Stimulated activated CD4-positive, alpha-beta T cell treated with anti-CD3 and anti-CD28 coated beads, Interleukin-12 subunit alpha, Interleukin-12 subunit beta, amount 100 ng/mL, for 4 hours (primary cell): ENCODE measurements at regions not wholly inside any gene's neighbourhood (a gene's known extent, or its start where the extent isn't known, plus 50 kb on each side); places are given as distances from the start of the nearest gene placed in this dataset.
"Not testable (repeated sequence)": the region's sequence is repeated elsewhere in the genome, so short reads cannot be mapped to it uniquely, and the experiment has no call there.

Experiments used
- DNase-seq: peaks from one replicate; pipeline ENCODE4 v3.0.0-alpha.2; 2020

DNA sequence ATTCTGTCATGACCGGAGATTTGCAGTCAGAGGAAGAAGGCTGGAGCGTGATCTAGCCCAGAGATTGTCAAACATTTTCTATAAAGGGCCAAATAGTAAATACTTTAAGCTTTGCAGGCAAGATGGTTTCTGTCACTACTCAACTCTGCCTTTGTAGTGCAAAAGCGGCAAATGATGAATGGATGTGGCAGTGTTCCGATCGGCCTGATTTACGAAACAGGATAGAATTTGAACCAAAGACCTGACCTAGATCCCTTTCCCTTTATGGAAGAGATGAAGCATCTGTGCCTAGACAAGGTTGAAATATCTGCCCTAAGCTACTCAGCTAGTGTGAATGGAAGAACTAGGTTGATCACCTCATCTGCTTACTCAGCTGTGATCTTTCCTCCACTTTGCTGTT is 209.5 kb downstream of the YTHDC2 start:
- DNase-seq = no peak

DNA sequence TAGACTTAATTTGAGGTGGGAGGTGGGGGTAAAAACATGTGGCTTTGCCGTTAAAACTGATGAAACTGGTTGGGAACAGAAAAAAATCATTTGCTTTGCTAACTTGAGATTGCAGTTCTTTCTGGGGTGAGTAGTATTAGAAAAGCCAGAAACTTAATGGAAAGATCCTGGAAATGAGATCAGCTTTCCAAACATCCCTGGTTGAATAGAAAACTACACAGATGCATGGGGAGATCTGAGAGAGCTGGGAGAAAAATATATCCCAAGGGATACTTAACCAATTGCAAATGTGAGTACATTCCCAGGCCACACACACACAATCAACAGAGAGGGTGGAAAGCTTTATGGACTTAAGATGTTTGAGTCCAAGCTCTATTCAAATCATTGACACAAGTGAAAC is 222.3 kb downstream of the YTHDC2 start:
- DNase-seq = no peak

DNA sequence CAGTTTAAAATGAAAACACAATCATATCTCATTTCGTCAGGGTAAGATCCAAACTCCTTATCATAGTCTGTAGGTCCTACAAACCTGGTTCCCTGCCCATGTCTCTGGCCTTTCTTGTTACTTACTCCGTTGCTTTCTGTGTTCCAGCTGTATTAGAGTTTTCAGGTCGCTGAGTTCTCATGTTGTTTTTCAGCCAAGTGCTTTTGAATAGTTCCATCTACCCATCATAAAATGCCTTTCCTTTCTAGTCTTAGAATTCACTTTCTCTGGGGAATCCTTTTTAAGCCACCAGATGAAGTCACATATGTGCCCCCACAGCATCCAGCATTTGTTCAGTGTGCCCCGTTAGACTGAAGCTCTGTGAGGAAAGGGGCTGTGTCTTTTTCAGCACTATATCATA is 228.7 kb downstream of the YTHDC2 start:
- DNase-seq = no peak

DNA sequence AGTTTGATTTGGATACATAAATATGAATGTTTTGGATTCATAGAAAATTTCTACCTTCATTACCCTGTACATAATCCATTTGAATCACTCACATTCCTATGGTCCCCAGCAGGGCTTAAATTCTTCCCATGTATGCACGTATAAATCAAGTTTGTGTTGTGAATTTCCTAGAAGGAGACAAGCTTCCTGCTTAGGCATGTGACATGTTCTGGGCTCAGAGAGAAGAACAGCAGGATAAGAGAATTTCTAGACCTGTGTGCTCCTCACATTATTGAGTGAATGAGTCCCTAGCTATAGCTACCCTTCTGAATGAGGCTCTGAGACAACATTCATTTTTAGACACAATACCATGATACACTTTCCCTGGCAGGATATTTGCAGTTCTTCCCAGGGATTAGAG is 229.1 kb downstream of the YTHDC2 start:
- DNase-seq = no peak

DNA sequence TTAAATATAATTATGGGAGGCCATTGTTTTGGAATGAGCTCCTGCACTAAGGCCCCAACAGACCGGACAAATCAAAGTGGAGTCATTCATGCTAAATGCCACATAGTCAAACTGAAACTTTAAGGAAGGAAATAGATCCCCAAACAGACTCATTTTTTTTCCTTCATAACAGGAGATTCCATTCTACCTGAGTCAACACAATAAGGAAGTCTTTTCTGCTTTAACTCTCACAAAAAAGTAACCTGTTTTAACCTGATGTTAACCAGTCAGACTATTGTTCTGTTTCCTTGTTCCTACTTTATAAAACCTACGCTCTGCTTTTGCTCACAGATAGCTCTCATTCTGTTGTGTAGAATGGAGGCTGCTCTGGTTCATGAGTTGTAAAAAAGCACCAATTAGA is 234.9 kb downstream of the YTHDC2 start:
- DNase-seq = no peak

DNA sequence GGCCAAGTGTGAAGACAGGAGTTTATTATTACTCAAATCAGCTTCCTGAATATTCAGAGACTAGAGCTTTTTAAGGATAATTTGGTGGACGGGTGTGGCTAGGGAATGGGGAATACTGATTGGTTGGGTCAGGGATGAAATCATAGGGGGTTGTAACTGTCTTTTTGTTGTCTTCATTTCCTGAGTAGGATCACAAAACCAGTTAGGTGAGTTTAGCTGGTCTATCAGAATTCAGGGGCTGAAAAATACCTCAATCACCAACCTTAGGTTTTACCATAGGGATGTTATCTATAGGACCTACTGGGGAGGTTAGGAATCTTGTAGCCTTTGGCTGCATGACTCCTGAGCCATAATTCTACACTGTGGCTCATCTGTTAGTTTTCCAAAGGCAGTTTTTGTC is 235.8 kb downstream of the YTHDC2 start:
- DNase-seq = no peak

DNA sequence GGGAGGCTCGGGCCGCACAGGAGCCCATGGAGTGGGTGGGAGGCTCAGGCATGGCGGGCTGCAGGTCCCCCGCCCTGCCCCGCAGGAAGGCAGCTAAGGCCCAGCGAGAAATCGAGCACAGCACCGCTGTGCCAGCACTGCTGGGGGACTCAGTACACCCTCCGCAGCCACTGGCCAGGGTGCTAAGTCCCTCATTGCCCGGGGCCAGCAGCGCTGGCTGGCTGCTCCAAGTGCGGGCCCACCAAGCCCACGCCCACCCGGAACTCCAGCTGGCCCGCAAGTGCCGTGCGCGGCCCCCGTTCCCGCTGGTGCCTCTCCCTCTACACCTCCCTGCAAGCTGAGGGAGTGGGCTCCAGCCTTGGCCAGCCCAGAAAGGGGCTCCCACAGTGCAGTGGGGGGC is 239.7 kb downstream of the YTHDC2 start:
- DNase-seq = not testable (repeated sequence)

DNA sequence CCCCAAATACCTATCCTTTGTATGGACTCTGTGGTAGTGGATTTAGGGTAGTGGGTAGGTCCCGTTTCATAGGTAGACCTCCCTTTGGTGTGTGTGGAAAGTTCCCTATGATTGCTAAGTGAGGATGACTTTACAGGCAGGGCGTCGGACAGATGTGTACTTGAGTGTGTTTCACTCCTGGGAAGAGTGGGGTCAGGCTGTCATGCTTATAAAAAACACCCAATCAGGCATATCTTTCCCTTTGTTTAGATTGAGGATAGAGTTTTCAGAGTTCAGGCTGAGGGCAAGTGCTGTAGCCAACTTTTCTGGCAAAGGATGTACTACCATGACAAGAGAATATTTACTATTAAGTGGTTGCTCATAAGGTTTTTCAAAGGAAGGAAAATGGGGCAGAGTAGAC is 242.0 kb downstream of the YTHDC2 start:
- DNase-seq = no peak

DNA sequence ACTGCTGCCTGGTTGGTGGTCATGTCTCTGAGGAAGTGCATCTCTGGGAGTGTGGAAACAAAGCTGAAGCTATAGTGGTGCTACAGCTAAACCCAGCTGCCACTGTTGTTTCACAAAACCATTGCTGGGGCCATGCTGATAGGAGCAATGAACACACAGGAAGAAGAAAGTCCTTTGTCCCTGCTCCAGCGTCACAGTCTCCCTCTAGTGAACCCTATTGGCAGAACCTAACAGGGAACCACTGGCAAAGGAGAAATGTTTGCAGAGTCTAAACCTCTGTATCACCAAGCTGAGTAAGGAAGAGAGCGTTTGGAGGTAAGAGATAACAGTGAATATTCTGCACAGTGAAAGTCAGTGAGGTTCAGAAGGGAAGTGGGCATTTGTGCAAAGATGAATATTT is 244.0 kb downstream of the YTHDC2 start:
- no peak for DNase-seq

DNA sequence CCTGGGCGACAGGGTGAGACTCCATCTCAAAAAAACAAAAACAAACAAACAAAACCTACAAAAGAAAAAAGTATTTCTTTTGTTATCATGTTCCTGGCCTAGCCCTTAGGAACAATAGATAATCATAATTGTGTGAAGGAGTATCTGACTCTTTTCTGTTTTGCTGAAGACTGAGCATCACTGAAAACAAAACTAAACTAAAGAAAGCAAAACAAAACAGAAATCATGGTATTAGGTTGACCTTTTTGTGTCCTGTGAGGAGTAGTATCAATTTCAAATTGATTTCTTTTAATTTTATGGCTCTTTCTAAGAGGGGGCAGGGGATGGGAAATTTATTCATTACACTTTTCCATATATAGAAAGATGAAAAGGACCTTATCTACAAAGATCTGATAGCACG is 246.0 kb downstream of the YTHDC2 start:
- no peak for DNase-seq

DNA sequence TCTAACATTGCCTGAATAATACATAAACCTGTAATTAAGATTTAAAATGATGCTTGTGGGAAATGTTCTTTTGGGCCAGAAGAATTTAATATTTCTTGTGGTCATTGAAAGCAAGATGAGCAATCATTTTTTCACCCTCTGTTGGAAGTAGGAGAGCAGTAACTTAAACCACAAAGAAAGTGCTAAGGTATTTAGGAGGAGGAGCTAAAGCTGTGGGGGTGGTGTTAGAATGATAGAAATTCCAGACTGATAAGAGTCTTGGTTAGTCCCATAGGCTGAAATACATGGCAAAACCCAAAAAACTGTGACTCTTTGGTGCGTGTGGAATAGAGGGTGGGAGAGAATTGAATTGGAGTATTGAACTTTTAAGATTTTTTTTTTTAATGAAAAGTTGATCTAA is 247.0 kb downstream of the YTHDC2 start:
- DNase-seq = no peak

DNA sequence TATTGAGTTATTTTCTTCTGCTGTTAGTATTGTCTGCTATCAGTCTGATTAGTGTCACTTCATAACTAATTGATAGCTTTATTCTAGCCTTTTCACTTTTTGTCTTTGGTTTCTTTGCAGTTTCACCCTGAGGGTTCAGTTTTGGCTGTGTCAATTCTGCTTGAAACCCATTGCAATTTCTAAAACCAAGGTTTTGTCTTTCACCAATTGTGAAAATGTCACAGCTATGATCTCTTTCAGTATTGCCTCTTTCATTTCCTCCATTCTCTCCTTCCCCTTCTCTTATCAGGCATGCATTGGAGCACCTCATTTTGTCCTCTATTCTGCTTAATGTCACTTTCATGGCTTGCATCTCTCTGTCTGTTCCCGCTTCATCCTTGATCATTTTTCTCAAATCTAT is 248.1 kb downstream of the YTHDC2 start:
- no peak for DNase-seq

DNA sequence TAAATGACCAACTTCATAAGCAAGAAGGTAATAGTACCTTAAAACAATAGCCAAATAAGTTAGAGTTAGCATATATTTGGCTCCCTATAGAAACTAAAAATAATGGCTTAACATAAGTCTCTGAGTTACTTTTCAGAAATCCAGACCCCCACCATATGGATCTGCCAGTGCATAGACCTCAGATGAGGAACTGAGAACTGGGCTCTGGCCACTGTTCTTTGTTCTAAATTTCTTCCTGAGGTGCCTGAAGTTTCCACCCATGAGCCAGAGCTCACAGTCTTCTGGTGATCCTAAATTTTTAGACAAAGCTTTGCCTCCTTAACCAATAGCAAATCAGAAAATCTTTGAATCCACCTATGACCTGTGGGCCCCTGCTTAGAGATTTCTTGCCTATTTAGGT is 250.9 kb downstream of the YTHDC2 start:
- no peak for DNase-seq

DNA sequence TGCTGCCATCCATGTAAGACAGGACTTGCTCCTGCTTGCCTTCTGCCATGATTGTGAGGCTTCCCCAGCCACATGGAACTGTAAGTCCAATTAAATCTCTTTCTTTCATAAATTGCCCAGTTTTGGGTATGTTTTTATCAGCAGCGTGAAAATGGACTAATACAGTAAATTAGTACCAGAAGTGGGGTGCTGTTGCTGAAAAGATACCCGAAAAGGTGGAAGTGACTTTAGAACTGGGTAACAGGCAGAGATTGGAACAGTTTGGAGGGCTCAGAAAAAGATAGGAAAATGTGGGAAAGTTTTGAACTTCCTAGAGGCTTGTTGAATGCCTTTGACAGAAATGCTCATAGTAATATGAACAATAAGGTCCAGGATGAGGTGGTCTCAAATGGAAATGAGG is 253.3 kb downstream of the YTHDC2 start:
- not testable (repeated sequence) for DNase-seq

DNA sequence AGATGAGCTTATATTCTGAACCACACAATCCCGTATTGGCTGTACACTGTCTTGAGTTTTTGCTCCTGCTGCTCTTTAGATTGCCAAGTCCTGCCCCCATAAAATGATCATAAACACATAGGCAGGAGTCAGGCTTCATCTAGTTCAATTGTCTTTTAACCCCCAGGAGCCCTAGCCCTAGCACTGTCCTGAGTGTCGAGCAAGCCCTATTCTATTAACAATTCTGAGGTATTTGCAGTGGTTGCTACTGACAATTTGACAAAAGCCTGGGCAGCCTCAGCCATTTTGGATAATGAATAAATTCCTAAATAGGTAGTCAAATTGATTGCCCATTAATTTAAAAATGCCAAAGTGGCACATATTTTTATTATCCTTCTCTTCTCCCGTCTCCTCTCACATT is 257.2 kb downstream of the YTHDC2 start:
- DNase-seq = no peak

DNA sequence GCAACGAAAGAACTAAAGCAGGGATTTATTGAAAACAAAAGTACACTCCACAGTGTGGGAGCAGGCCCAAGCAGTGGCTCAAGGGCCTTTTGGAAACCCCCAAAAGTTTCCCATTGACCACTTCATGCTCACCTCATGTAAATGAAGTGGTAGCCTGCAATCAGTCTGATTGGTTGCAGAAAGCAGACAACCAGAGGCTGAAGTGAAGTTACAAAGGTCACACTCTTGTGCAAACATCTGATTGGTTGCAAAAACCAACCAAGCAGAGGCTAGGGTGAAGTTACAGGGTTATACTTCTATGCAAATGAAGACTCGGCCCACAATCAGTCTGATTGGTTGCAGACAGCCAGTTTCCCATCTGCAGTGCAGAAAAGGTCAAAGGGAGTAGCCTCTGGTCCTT is 258.0 kb downstream of the YTHDC2 start:
- no peak for DNase-seq

DNA sequence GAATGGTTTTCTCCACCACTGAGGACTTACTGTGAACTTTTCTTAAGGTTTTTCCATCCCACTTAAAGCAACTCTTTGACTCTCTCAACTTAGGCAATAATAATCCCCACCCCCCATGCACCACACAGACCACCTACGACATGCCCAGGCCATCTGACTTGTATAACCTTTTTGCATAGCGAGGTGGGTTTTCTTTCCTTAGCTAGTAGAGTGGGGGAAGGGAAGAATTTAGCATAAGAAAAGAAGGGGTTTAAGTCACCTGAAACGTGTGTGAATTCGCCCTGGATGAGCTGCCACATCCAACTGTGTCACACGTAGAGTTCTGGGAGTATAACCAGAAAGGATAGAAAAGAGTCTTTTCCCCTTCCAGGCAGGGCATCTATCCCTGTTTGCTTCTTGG is 262.7 kb downstream of the YTHDC2 start:
- DNase-seq = no peak

DNA sequence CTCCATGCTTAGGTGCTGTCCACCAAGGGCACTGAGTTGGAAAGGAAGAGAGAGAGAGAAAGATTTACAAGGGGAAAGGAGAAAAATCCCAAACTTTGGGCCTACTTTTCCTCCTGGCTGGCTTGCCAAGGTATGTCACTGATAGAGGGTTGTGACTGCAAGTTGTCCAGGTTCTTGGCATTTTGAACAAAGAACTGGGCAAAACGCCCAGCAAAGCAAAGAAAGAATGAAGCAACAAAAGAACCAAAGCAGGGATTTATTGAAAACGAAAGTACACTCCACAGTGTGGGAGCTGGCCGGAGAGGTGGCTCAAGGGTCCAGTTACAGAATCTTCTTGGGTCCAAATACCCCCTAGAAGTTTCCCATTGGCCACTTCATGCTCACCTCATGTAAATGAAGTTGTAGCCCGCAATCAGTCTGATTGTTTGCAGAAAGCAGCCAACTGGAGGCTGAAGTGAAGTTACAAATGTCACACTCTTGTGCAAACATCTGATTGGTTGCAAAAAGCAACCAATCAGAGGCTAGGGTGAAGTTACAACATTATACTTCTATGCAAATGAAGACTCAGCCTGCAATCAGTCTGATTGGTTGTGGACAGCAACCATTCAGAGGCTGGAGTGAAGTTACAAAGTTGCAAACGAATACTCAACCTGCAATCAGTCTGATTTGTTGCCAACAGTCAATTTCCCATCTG is 263.5 kb downstream of the YTHDC2 start:
- DNase-seq = no peak

DNA sequence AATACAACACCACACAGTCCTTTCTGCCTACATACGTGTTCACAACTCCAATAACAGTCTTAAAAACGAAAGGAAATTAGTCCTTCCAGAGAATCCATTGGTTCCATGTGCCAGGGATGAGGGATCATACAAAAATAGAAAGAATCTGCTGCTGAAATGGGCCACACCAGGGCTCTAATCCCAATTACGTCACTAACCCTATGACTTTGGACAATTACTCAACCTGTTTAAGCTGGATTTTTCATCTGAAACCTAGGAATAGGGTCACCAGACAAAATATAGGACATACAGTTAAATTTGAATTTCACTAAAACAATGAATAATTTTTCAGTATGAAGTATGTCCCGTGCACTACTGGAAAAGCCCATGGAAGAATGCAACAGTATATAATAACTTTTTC is 264.7 kb downstream of the YTHDC2 start:
- no peak for DNase-seq

DNA sequence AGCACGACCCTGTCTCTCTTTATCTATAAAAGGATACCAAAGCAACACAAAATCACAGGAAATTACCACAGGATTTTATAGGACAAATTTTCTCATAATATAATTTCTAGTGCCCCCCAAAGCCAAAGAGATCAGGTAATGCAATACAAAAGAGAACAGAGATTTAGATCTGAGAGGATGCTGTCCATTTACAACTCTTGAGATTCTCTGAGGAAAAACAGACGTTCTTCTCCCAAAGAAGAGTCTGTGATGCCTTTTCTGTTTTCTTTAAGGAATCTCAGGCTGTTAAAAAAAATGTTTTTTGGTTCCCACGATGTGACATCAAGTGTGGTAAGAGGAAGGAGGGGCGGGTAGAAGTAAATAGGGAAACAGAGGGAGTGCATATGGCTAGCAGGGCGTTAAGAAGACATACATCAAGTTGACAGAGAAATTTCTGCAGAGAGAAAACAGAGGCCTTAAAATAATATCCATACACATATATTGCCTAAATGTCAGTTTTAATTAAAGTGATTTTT is 274.7 kb downstream of the YTHDC2 start:
- no peak for DNase-seq

DNA sequence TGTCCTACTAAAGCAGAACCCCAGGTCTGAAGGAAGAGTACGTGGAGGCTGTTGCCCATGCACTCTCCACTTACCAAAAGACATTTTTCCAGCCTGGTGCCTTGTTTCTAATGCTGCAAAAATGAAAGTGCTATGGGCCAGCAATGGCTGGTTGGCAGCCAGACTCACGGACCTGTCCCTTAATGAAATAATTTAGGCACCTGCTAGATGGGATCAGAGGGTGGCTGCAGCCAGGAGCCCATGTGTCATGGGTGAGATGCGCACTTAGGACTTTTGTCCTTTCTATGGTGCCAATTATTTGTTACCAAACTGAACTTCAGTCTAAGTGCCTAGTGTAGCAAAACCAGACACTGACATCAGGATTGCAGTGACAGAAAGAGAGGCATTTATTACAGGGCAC is 276.3 kb downstream of the YTHDC2 start:
- no peak for DNase-seq

DNA sequence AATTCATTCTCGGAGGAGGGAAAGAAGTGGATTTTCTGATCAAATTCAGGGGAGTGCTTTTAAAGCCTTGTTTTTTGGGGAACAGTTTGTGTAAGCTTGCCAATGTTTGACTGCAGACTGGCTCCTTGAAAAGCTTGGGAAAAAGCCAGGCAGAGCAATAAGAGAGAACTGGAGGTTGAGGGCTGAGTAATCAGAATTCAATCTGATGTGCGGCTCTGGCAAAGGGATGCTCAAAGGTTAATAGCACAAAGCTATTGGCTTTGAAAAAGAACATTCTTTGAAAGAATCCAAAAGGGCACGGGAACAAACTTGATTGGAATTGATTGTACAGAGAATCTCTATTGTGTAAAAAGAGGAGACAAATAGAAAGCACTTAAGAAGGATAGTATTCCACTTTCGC is 279.3 kb downstream of the YTHDC2 start:
- DNase-seq = no peak

DNA sequence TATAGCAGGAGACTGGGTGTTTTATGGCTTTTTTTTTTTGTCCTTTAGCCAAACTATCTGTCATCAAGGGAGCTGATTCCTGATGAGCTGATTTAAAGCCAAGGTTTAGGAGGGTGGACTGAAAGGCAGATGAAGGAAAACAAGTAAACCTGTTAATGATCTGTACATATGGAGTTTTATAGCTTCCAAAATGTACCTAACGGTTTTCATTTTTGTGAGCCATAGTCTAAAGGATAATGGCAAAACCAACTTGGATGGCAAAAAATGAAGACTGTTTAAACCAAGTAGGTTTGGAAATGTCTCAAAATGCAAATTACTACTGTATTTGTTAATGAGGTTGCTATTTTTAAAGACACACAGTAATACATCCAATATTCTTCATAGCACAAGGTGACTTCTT is 281.5 kb downstream of the YTHDC2 start:
- DNase-seq = no peak

DNA sequence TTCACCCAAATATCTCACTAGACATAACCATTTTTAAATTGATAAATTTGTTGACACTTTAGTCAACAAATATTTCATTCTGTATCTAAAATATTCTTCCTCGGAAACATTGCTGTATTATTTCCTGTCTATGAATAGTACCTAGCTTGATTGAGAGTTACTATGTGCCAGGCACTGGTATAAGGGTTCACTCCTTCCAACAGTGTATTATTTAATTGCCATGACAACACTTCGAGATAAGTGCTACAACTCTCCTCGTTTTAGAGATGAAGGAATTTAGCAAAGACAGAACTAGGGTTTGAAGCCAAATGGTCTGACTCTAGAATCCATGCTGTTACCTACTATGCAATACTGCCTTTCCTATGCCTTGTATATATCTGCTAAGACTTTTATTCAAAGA is 287.2 kb downstream of the YTHDC2 start:
- no peak for DNase-seq

DNA sequence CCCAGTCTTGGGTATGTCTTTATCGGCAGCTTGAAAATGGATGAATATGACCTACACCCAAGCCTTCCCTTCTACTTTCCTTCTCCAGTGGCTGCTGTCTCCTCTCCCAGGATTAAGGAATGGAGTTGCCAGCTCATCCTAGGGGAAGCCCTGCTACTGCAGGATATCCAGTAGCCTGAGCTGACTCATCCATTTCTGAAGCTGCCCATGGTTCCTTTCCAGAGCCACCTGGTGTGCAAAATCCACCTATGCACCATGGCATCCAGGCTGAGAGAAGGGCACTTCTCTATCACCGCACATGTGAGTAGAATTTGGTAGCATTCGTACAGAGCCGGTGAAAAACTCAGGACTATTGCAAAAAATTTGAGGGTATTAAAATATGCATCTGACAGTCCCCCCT is 290.8 kb downstream of the YTHDC2 start:
- DNase-seq = no peak

DNA sequence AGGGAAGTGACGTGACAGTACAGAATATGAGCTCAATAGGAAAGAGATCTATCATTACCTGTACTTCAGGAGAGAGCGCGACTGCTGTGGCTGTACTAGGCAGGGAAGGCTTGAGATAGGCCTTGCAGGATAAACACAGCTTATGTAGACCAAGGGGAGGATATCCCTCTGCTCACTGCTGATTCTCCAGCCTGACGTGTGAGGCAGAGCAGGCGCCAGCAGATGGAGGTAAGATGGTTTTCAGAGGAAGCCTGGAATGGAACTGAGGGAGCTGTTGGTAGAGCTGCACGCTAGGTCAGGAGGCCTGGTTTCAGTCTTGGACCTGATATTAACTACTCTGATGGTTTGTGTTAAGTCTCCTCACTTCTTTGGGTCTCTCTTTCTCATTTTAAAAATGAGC is 291.4 kb downstream of the YTHDC2 start:
- DNase-seq = no peak
